Mucosa of descending colon (tissue), 3 donors: ENCODE measurements at regions not wholly inside any gene's neighbourhood (a gene's known extent, or its start where the extent isn't known, plus 50 kb on each side); places are given as distances from the start of the nearest gene placed in this dataset.

ENCODE experiments used
- ATAC-seq: fragments of 200-7000 bp; cut with Tn5 transposase; one replicate; pipeline ENCODE4 v1.9.1; 2020; ENCODE audit warnings: mild to moderate bottlenecking, moderate library complexity
- DNase-seq, 3 donors: peaks; one replicate each; pipeline ENCODE4 v3.0.0-alpha.2; 2020
- H3K36me3 ChIP-seq: fragments of 200-600 bp; one replicate; pipeline ENCODE4 v1.8.0; 2021; ENCODE audit warnings: low read depth, mild to moderate bottlenecking
- H3K4me1 ChIP-seq: fragments of 200-600 bp; one replicate; pipeline ENCODE4 v1.8.0; 2021; ENCODE audit warnings: low read depth, mild to moderate bottlenecking
- H3K4me3 ChIP-seq: fragments of 200-600 bp; one replicate; pipeline ENCODE4 v1.8.0; 2021; ENCODE audit warnings: mild to moderate bottlenecking
- H3K9me3 ChIP-seq: fragments of 200-600 bp; one replicate; pipeline ENCODE4 v1.8.0; 2021; ENCODE audit warnings: mild to moderate bottlenecking
- intact Hi-C, 2 donors: fragments of 100-400 bp; cut with DNase I in 1 of 2; cut with micrococcal nuclease in 1 of 2; formaldehyde crosslinking; loops; one replicate each; pipeline versions ENCODE4 v1.11.0 to v1.11.1; 2022; cut with DNase I, micrococcal nuclease
- TF ChIP-seq, protein P1 (sequence below): fragments of 200-600 bp; IDR thresholded peaks from one replicate; pipeline ENCODE4 v1.8.0; 2022; ENCODE audit warnings: antibody characterized with exemption, mild to moderate bottlenecking
- donor health status: DM: no; HTN: no; CAD: no; lungs with moderate emphysema.
- donor health status: DM: no; HTN: no; CAD: no.
- donor health status: DM: no; HTN: yes; CAD: no.

DNA sequence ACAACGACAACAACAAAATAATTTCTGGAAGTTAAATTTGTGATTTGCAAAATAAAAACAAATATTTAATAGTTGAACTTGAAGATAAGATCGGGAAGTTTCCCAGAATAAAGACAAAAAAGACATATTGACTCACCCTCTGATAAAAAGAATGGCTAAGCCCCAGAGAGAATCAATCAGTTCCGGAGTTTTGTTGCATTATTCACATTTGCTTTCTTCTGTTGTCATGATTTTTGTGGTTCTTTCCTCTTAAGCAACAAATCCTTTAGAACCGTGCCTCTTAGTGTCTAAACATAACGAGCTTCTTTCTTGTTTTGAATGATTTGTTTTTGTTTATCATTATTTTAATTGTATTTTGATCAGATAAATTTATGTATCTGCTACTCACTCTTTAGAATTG is 134.9 kb upstream of the ADRA1D start:
- intact Hi-C loops = no loop called here

DNA sequence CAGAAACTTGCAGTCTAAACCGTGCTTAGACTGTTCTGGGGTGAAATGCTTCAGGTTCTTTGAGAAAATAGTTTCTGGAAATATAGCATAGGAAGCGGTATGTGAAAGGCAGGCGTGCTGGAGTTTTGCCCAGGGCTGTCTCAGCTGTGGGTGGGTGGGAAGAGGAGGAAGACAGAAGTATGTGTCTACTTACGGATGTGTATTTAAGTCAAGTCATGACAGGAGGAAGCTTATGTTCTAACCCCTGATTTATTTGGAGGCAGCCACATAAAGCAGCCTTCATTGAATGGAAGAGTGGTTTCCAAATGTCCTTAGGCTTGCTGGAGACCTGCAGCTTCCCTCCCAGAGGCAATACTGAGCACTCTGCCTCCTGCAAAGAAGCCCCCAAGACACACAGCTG is 126.8 kb upstream of the ADRA1D start:
- intact Hi-C loops = no loop called here
- no peaks in the 10 kb centered on the region for H3K36me3 ChIP-seq
- TF ChIP-seq, protein P1, sequence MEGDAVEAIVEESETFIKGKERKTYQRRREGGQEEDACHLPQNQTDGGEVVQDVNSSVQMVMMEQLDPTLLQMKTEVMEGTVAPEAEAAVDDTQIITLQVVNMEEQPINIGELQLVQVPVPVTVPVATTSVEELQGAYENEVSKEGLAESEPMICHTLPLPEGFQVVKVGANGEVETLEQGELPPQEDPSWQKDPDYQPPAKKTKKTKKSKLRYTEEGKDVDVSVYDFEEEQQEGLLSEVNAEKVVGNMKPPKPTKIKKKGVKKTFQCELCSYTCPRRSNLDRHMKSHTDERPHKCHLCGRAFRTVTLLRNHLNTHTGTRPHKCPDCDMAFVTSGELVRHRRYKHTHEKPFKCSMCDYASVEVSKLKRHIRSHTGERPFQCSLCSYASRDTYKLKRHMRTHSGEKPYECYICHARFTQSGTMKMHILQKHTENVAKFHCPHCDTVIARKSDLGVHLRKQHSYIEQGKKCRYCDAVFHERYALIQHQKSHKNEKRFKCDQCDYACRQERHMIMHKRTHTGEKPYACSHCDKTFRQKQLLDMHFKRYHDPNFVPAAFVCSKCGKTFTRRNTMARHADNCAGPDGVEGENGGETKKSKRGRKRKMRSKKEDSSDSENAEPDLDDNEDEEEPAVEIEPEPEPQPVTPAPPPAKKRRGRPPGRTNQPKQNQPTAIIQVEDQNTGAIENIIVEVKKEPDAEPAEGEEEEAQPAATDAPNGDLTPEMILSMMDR = no peak
- no peak overlapping the region for H3K4me3 ChIP-seq
- DNase-seq (no peak), ATAC-seq (no peak)
- H3K4me1 ChIP-seq = no peaks in the 10 kb centered on the region
- H3K9me3 ChIP-seq = no peaks in the 10 kb centered on the region

More for the DNA sequence above, 134.9 kb upstream of the ADRA1D start:
- Histone ChIP-seq H3K9me3 (no peaks in the 10 kb centered on the region), H3K4me1 (no peaks in the 10 kb centered on the region), H3K36me3 (no peaks in the 10 kb centered on the region), H3K4me3 (no peak overlapping the region)
- DNase-seq = no peak
- TF ChIP-seq, protein P1 = no peak
- ATAC-seq = no peak

DNA sequence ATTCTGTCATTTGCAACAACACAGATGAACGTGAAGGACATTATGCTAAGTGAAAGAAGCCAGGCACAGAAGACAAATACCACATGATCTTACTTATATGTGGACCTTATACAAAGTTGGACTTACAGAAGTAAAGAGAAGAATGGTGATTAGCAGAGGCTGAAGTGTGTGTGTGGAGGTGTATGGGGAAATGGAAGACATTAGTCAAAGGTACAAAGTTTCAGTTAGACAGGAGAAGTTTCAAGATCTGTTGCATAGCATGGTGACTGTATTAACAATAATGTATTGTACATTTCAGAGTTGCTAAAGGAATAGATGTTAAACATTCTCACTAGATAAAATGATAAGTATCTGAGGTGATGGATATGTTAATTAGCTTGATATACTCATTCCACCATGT is 124.4 kb upstream of the ADRA1D start:
- Histone ChIP-seq H3K9me3 (no peaks in the 10 kb centered on the region), H3K36me3 (no peaks in the 10 kb centered on the region), H3K4me3 (no peak overlapping the region), H3K4me1 (no peaks in the 10 kb centered on the region)
- intact Hi-C loops = no loop called here
- DNase-seq (no peak), ATAC-seq (no peak)
- TF ChIP-seq, protein P1 = no peak

DNA sequence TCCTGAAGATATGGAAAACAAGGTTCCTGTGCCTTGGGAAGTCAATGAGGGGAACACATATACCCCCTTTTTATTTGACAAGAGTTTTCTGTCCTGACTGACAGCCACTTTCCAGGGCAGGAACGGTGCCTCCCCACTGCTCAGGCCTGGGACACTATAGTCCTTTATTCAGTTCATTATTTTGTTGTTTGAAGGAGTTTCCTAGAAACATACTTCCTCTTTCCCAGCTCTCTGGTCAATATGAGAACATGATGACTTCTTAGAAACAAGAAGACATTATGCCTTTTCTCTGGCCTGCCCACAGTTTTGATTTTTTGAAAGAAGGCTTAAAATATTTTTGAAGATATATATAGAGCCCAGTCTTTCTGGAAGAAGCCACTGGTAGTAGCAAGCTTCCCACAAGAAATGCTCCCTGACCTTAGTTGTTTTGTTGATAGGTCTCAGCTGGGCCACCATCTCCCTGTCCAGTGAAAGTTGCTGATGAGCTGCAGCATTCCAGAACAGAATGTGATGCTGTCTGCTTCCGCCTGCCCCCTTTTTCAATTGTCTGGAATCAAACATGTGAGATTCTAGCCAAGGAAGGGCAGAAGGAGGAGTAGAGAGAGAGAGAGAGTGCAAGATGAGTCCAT is 122.7 kb upstream of the ADRA1D start:
- ATAC-seq (no peak), DNase-seq (no peak)
- intact Hi-C loops = no loop called here
- no peaks in the 10 kb centered on the region for H3K4me1 ChIP-seq
- H3K36me3 ChIP-seq = no peaks in the 10 kb centered on the region
- H3K9me3 ChIP-seq = no peaks in the 10 kb centered on the region
- no peak overlapping the region for H3K4me3 ChIP-seq
- TF ChIP-seq, protein P1 = no peak

DNA sequence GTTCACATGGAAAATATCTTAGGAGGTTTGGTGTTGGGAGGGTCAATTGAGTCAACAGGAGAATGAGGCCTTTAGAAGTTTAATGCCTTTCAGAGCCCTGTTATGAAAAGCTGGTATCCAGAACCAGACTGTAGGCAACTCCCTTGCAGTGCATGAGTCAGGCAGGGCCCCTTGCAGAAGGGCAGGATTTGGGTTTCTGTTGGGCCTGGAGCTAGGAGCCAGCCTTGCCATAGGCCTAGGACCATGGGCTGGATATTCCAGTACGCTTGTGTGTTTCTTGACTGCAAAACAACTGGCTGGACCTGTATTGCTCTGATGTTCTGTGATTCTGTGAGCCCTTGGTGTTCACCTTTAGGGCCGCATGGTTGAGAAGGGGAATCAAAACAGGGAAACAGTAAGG is 121.8 kb upstream of the ADRA1D start:
- no peak for DNase-seq
- intact Hi-C loops = no loop called here
- no peak for ATAC-seq
- no peaks in the 10 kb centered on the region for H3K36me3 ChIP-seq
- H3K4me1 ChIP-seq = no peaks in the 10 kb centered on the region
- no peaks in the 10 kb centered on the region for H3K9me3 ChIP-seq
- no peak overlapping the region for H3K4me3 ChIP-seq
- TF ChIP-seq, protein P1 = no peak

DNA sequence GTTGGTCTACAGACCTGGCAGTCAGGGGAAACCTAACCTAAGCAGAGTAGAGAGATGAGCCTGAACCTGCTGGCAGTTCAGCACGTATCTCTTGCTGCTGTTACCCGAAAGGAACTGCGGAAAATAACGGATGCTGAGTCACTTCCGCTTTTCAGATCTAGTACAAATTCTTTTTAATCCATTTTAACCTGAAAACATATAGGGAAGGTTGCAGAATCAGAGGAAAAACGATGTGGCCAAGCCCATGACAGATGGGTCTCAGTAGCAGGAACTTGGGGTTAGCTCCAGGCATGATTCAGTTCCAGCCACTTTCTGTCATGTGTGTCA is 120.7 kb upstream of the ADRA1D start:
- no peaks in the 10 kb centered on the region for H3K36me3 ChIP-seq
- intact Hi-C loops = no loop called here
- no peaks in the 10 kb centered on the region for H3K4me1 ChIP-seq
- no peak for DNase-seq
- H3K4me3 ChIP-seq = no peak overlapping the region
- TF ChIP-seq, protein P1 = no peak
- no peaks in the 10 kb centered on the region for H3K9me3 ChIP-seq
- ATAC-seq = no peak
